Left renal cortex interstitium (tissue), 4 donors: ENCODE measurements at regions not wholly inside any gene's neighbourhood (a gene's known extent, or its start where the extent isn't known, plus 50 kb on each side); places are given as distances from the start of the nearest gene placed in this dataset.
A peak's percentile ranks its signal among the peaks of the same experiment; 100 is the strongest.
"Not testable (repeated sequence)": the region's sequence is repeated elsewhere in the genome, so short reads cannot be mapped to it uniquely, and the experiment has no call there.

Source experiments
- DNase-seq, 4 donors: peaks; one replicate each; pipeline ENCODE4 v3.0.0-alpha.2; 2013; ENCODE audit warnings: low read depth in 4 of 4, low spot score in 2 of 4, missing footprints in 1 of 4

GRCh38 chr6:69623357-69623756 lies 173.5 kb downstream of the LMBRD1 start:
- DNase-seq, result no peak

- DNase-seq, result no peak
Measured at GRCh38 chr6:69622924-69623323, 173.9 kb downstream of the LMBRD1 start.

- no peak for DNase-seq
Measured at GRCh38 chr6:69622230-69622629, 174.6 kb downstream of the LMBRD1 start.

GRCh38 chr6:69617163-69617562 lies 179.6 kb downstream of the LMBRD1 start:
- no peak for DNase-seq

GRCh38 chr6:69609836-69610472 lies 186.9 kb downstream of the LMBRD1 start:
- DNase-seq, result peak; percentile 7 to 44 (median 18)

GRCh38 chr6:69601132-69601531 lies 195.7 kb downstream of the LMBRD1 start:
- no peak for DNase-seq

- DNase-seq, result no peak
Measured at GRCh38 chr6:69594405-69594804, 202.4 kb downstream of the LMBRD1 start.

- DNase-seq, result no peak
Measured at GRCh38 chr6:69593706-69594105, 203.1 kb downstream of the LMBRD1 start.

GRCh38 chr6:69589626-69590025 lies 207.2 kb downstream of the LMBRD1 start:
- DNase-seq, result no peak

GRCh38 chr6:69584913-69585729 lies 211.7 kb downstream of the LMBRD1 start:
- DNase-seq, result no peak

- DNase-seq, result no peak
Measured at GRCh38 chr6:69584536-69584912, 212.3 kb downstream of the LMBRD1 start.

GRCh38 chr6:69581581-69581980 lies 215.2 kb downstream of the LMBRD1 start:
- no peak for DNase-seq

- no peak for DNase-seq
Measured at GRCh38 chr6:69580706-69581105, 216.1 kb downstream of the LMBRD1 start.

- DNase-seq, result no peak
Measured at GRCh38 chr6:69578361-69578890, 218.4 kb downstream of the LMBRD1 start.

GRCh38 chr6:69571234-69571633 lies 225.6 kb downstream of the LMBRD1 start:
- no peak for DNase-seq

- DNase-seq, result no peak
Measured at GRCh38 chr6:69570106-69570505, 226.7 kb downstream of the LMBRD1 start.

- DNase-seq, result not testable (repeated sequence)
Measured at GRCh38 chr6:69560597-69560996, 236.2 kb downstream of the LMBRD1 start.

GRCh38 chr6:69555088-69555638 lies 241.6 kb downstream of the LMBRD1 start:
- DNase-seq, result no peak

GRCh38 chr6:69542494-69542893 lies 254.3 kb downstream of the LMBRD1 start:
- DNase-seq, result no peak

GRCh38 chr6:69527921-69528476 lies 268.8 kb downstream of the LMBRD1 start:
- no peak for DNase-seq

- DNase-seq, result not testable (repeated sequence)
Measured at GRCh38 chr6:69515480-69515879, 281.3 kb downstream of the LMBRD1 start.
